ENCODE measurements at regions not wholly inside any gene's neighbourhood (a gene's known extent, or its start where the extent isn't known, plus 50 kb on each side); places are given as distances from the start of the nearest gene placed in this dataset.

GRCh38 chr2:101608408-101609310 is 88.8 kb upstream of the MAP4K4 start:
- TF ChIP-seq CTCF (IDR thresholded peaks at IDR 0.05; ENCODE audit: insufficient read depth, low read depth, low read length) (no peak), EZH2 (IDR thresholded peaks at IDR 0.05; ENCODE audit: insufficient read depth, low read length) (no peak)

All from astrocyte (in vitro differentiated cells and primary cell).